ENCODE measurements at regions not wholly inside any gene's neighbourhood (a gene's known extent, or its start where the extent isn't known, plus 50 kb on each side); places are given as distances from the start of the nearest gene placed in this dataset.

GRCh38 chr21:22632176-22632575 is 1634.0 kb downstream of the NCAM2 start:
- H3K36me3 ChIP-seq (ENCODE audit: low read depth) = no peaks in the 10 kb centered on the region
- H2AFZ ChIP-seq = no peak overlapping the region
- no peaks in the 10 kb centered on the region for H3K9me3 ChIP-seq (ENCODE audit: insufficient read depth, low read depth)
- TF ChIP-seq, protein P1, sequence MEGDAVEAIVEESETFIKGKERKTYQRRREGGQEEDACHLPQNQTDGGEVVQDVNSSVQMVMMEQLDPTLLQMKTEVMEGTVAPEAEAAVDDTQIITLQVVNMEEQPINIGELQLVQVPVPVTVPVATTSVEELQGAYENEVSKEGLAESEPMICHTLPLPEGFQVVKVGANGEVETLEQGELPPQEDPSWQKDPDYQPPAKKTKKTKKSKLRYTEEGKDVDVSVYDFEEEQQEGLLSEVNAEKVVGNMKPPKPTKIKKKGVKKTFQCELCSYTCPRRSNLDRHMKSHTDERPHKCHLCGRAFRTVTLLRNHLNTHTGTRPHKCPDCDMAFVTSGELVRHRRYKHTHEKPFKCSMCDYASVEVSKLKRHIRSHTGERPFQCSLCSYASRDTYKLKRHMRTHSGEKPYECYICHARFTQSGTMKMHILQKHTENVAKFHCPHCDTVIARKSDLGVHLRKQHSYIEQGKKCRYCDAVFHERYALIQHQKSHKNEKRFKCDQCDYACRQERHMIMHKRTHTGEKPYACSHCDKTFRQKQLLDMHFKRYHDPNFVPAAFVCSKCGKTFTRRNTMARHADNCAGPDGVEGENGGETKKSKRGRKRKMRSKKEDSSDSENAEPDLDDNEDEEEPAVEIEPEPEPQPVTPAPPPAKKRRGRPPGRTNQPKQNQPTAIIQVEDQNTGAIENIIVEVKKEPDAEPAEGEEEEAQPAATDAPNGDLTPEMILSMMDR (conservative IDR thresholded peaks at IDR 0.05) = no peak
- no peak for TF ChIP-seq EZH2 (IDR thresholded peaks at IDR 0.05; ENCODE audit: low read depth)
- H3K4me3 ChIP-seq = no peak overlapping the region
- no peaks in the 10 kb centered on the region for H3F3A ChIP-seq (ENCODE audit: insufficient read depth, low read depth)
- CTCF ChIA-PET = no interaction called here
- no peaks in the 10 kb centered on the region for H4K20me1 ChIP-seq (ENCODE audit: insufficient read depth)
- BruUV-seq (replicated peaks) = no TSS peak
- no peak overlapping the region for H3K4me2 ChIP-seq
- DNase-seq = no peak
- intact Hi-C loops (cut with micrococcal nuclease; ENCODE audit: unreplicated experiment) = no loop called here
- no peak overlapping the region for H3K27ac ChIP-seq
- no peaks in the 10 kb centered on the region for H3K79me2 ChIP-seq (ENCODE audit: low read depth)
- POLR2A ChIA-PET (ENCODE audit: unreplicated experiment) = no interaction called here
- H3K9me2 ChIP-seq (ENCODE audit: insufficient read depth) = no peaks in the 10 kb centered on the region
- no peaks in the 10 kb centered on the region for H3K27me3 ChIP-seq (ENCODE audit: insufficient read depth, low read depth)
- no peaks in the 10 kb centered on the region for H3K4me1 ChIP-seq (replicated peaks; ENCODE audit: insufficient read depth)

GRCh38 chr21:22649246-22649645 is 1651.0 kb downstream of the NCAM2 start:
- Histone ChIP-seq H3K4me1 (replicated peaks; ENCODE audit: insufficient read depth) (no peaks in the 10 kb centered on the region), H3K9me3 (ENCODE audit: insufficient read depth, low read depth) (no peaks in the 10 kb centered on the region), H3F3A (ENCODE audit: insufficient read depth, low read depth) (no peaks in the 10 kb centered on the region), H3K36me3 (ENCODE audit: low read depth) (no peaks in the 10 kb centered on the region), H4K20me1 (ENCODE audit: insufficient read depth) (no peaks in the 10 kb centered on the region), H3K4me3 (no peak overlapping the region), H3K27ac (no peak overlapping the region), H3K4me2 (no peak overlapping the region), H3K9me2 (ENCODE audit: insufficient read depth) (no peaks in the 10 kb centered on the region), H3K27me3 (ENCODE audit: insufficient read depth, low read depth) (no peaks in the 10 kb centered on the region), H3K79me2 (ENCODE audit: low read depth) (no peaks in the 10 kb centered on the region), H2AFZ (no peak overlapping the region)
- intact Hi-C loops (cut with micrococcal nuclease; ENCODE audit: unreplicated experiment) = no loop called here
- BruUV-seq (replicated peaks) = no TSS peak
- POLR2A ChIA-PET (ENCODE audit: unreplicated experiment) = no interaction called here
- DNase-seq = no peak
- no peak for TF ChIP-seq EZH2 (IDR thresholded peaks at IDR 0.05; ENCODE audit: low read depth)
- TF ChIP-seq, protein P1 (conservative IDR thresholded peaks at IDR 0.05) = no peak
- CTCF ChIA-PET = no interaction called here

DNA sequence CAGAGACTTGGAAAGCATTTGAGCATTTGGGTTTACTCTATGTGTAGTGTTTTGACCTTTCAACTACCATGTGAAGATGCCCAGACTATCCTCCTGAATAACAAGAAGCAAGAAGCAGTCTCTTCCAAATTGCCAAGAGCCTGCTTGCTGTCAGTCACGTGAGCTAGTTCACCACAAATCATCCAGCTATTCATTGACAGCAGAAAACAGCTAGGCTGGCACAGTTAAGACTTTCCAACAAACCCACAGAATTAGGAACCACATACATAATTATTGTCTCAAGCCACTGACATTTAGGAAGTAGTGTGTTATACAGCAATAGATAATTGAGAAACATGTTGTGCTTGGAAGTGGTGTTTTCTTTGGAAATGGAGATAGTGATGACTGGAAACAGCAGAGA is 1652.0 kb downstream of the NCAM2 start:
- no TSS peak for BruUV-seq (replicated peaks)
- H3K36me3 ChIP-seq (ENCODE audit: low read depth) = no peaks in the 10 kb centered on the region
- no peaks in the 10 kb centered on the region for H3F3A ChIP-seq (ENCODE audit: insufficient read depth, low read depth)
- DNase-seq = no peak
- no peak overlapping the region for H3K27ac ChIP-seq
- POLR2A ChIA-PET (ENCODE audit: unreplicated experiment) = no interaction called here
- no peaks in the 10 kb centered on the region for H3K9me3 ChIP-seq (ENCODE audit: insufficient read depth, low read depth)
- TF ChIP-seq, protein P1 (conservative IDR thresholded peaks at IDR 0.05) = no peak
- no peak for TF ChIP-seq EZH2 (IDR thresholded peaks at IDR 0.05; ENCODE audit: low read depth)
- H3K4me1 ChIP-seq (replicated peaks; ENCODE audit: insufficient read depth) = no peaks in the 10 kb centered on the region
- CTCF ChIA-PET = no interaction called here
- no peak overlapping the region for H3K4me3 ChIP-seq
- H2AFZ ChIP-seq = no peak overlapping the region
- no peaks in the 10 kb centered on the region for H4K20me1 ChIP-seq (ENCODE audit: insufficient read depth)
- H3K9me2 ChIP-seq (ENCODE audit: insufficient read depth) = no peaks in the 10 kb centered on the region
- no peak overlapping the region for H3K4me2 ChIP-seq
- intact Hi-C loops (cut with micrococcal nuclease; ENCODE audit: unreplicated experiment) = no loop called here
- H3K79me2 ChIP-seq (ENCODE audit: low read depth) = no peaks in the 10 kb centered on the region
- H3K27me3 ChIP-seq (ENCODE audit: insufficient read depth, low read depth) = no peaks in the 10 kb centered on the region
